ENCODE measurements at regions not wholly inside any gene's neighbourhood (a gene's known extent, or its start where the extent isn't known, plus 50 kb on each side); places are given as distances from the start of the nearest gene placed in this dataset.
"Not testable (repeated sequence)": the region's sequence is repeated elsewhere in the genome, so short reads cannot be mapped to it uniquely, and the experiment has no call there.

DNA sequence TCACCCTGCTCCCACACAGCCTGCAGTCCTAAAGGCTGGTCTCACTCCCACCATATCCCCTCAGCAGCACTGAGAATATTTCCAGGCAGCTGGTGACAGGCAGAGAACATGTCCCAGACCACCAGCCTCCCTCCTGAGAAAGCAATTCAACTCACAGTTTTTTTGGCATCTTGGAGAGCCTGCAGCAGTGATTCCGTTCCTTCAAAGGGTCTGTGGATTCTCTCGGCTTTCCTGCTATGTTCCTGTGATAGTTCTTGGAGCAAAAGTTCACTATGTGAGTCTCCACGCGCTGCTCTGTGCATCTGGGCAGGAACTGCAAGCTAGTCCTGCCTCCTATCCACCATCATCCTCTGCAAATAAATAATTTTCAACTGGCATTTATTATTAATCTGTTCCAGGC is 448.3 kb upstream of the HSF2 start:
- DNase-seq = no peak

DNA sequence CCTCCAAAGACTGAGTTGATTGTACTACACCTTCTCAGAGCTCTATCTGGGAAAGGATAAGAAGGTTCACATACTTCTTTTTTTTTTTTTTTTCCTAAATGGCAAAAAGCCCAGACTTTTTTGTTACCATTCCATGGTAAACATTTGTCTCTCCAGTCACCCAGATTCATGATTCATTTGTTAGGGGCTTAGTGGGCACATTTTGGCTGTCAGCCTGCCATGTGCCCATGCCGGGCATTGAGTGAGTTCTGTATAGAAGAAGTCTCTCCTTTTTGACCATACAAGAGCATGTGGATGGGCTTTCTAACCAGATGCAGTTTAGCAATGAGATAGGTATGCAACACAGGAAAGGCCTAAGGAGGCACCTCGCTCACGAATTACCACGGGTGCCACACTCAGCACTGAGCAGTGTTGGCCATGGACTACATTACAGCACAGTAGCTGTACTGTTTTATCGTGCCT is 447.5 kb upstream of the HSF2 start:
- DNase-seq = no peak

DNA sequence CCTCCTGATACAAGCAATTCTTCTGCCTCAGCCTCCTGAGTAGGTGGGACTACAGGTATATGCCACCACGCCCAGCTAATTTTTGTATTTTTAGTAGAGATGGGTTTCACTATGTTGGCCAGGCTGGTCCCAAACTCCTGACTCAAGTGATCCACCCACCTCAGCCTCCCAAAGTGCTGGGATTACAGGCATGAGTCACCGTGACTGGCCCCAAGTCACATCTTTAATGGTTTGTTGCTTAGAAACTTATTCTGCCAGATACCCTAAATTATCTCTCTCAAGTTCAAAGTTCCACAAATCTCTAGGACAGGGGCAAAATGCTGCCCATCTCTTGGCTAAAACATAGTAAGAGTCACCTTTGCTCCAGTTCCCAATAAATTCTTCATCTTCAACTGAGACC is 444.1 kb upstream of the HSF2 start:
- DNase-seq = not testable (repeated sequence)

DNA sequence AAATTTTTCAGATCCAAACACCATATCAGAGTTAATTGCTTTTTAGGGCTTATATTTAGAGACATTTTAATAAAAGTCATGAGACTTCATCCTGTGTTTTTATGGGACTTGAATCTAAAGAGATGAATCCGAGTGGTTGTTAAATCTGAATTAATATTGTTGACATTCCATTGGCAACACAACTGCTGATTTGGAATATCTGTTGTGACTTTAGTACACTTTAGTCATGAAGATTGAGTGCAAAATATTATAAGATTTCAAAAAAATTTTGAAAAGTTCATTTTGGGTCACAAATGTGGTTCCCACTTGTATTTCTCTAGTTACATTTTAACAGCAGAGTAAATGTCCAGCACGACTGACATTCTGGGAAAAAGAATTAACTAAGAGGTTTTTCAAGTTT is 442.7 kb upstream of the HSF2 start:
- no peak for DNase-seq

DNA sequence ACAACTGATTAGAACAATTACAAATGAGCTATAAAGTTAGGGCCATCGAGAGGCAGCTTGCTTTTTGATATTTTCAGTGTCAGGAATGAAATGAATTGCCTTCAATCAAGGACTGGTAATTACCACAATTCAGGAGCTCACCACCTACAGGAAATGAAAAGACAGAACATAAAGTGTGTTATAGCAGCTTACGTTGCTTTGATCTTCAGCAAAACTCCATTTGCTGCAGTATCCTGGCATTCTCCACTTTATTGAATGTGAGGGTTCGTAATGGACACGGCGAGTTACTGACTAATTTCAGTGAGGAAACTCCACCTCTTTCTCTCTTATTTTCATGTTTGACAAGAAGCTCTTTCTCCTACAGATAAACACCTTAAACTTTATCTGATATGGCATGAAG is 440.0 kb upstream of the HSF2 start:
- DNase-seq = no peak

DNA sequence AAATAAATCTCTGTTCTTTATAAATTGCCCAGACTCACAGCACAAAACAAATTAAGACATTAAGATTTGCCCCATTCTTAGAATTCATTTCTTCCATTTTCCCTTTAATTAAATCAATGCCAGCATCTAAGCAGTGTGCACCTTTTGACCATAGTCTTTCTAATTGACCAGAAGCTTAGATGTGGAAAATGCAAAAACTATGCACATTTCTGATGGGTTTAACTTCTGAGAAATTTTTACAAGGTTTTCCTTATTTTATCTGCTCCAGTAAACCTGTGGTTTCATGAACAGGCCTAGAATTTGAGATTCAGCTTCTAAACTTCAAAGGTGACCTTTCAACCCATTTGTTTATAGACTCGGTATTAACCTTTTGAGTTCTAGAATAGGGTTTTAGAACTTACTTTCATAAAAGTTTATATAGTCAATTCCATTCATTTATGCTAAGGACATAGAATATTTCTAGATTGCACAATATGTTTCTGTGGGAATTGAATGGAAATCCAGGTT is 437.8 kb upstream of the HSF2 start:
- no peak for DNase-seq

DNA sequence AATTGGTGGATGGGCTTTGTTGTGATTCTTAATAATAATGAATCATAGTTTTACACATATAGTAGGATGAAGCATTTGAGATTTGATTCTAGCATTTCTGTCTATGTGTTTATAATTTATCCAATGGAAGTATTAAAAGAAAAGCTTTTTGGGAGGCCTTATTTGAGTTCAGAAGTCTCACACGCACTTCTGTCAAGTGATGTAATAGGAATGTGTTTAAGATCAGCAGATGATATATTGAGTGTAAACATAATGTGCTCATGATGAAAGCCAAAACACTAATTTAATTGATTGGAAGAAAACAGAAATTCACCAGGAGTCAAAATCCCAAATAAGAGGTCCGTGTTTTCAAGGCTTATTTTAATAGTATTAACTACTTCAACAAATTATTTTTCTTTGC is 435.6 kb upstream of the HSF2 start:
- no peak for DNase-seq

DNA sequence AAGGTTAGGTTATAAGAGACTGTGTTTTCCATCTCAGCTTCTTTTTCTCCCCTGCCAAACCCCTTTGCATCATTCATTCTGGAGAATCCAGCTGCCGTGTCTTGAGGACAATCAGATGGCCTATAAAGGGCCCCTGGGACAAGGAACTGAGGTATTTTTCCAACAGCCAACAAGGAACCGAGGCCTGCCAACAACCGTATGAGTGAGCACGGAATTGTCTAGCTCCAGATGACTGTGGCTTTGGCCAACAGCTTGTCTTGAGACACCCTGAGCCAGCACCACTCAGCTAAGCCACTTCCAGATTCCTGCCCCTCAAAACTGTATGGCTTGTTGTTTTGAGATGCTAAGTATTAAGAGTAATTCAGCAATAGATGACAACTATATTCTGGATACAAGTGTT is 433.7 kb upstream of the HSF2 start:
- no peak for DNase-seq

DNA sequence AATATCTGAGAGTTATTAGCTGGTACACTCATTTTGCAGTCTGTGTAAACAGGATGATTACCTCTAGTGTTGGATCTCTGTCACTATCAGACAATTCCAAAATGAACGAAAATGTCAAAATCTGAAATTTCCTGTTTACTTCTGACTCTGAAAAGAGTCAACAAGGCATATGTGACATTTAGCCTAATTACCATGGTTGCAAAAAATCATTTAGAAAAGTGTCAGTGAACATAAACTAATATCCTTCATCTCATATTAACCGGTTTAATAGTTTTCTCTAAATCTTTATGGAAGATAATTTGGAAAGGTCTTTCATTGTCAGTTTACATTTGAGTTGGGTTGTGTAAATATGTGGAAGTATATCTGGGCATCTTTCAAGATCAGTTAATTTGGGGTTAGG is 431.8 kb upstream of the HSF2 start:
- DNase-seq = no peak

DNA sequence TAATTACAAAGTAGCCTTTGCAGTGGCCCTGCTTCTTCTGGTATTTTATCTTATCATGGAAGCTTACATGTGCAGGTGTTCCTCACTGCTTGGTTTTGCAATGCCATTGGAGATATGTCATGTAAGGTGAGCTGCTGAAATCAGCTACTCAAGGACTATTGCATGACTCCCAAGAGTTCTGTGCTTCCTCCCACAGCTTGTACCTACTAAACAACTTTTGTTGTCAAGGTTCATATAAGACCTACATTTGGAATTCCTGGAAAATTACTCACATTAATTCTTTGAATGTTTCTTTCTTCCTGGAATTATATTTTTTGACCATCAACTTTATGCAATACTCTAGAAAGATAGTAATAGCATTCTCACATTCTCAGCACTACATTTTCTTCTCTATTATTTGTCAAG is 427.5 kb upstream of the HSF2 start:
- DNase-seq = no peak

DNA sequence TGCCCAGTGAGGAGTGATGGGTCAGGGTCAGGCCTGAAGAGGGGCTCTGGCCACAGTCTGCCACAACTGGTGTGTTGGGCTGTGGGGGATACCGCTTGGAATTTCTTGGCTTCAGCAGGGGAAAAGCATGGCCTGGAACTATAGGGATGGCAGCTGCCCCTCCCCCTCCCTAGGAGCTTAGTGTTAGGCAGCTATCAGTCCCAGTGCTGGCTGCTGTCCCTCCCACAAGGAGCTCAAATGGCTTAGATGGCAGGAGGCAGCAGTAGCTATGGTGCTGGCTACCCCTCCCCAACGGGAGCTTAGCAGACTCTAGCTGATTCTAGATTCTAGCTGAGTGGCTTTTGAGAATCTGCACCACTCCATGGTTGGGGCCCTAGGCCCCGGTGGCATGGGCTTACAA is 414.5 kb upstream of the HSF2 start:
- no peak for DNase-seq

DNA sequence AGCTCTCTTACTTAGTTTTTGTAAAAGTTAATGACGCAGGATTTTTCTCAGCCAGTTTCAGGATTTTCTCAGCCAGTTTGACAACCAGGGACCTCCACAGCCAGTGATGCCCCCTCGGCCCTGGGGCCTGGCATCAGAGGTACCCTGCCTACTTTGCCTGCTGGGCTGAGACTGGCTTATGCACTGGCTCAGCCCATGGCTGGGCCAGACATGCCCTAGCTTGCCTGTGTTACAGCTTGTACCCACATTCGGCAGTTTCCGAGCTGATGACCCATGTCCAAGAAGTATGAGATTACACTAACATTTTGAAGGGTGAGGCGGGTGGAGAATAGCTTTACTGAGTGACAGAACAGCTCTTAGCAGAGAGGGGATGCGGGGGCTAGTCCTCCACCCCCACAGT is 406.1 kb upstream of the HSF2 start:
- DNase-seq = no peak

DNA sequence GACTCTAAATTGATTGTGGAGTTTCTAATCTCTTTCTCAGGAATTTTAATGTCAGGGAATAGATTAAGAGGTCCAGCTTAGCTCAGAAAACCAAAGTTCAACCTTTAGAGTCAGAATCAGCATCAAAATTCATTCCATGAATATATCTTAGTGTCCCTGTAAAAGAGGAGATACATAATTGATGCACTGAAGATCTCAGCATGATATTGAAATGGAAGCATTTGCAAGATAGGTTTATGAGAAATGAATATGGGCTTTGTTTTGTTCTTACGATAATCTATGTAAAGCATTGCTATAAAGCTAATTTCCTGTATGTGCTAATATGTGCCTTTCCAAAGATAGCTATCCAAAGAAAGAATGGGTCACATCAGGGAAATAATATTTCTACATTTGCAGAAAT is 404.5 kb upstream of the HSF2 start:
- DNase-seq = no peak

DNA sequence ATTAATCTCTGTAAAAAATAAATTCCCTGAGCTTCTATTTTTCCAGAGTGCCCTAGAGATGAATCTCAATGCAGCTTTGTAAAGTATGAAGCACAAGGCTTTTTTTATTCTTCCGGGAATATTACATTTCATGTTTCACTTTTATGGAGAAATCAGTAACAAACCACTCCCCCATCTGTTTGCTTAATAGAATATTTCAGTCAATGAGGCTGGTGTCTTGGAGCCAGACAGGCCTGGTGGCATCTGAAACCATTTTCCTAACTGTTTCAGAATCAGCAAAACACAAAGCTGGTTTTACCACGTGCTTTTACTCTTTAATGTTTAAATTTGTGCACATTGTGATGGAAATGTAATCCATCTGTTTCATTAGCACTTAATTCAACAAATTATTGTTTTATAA is 400.8 kb upstream of the HSF2 start:
- DNase-seq = no peak

DNA sequence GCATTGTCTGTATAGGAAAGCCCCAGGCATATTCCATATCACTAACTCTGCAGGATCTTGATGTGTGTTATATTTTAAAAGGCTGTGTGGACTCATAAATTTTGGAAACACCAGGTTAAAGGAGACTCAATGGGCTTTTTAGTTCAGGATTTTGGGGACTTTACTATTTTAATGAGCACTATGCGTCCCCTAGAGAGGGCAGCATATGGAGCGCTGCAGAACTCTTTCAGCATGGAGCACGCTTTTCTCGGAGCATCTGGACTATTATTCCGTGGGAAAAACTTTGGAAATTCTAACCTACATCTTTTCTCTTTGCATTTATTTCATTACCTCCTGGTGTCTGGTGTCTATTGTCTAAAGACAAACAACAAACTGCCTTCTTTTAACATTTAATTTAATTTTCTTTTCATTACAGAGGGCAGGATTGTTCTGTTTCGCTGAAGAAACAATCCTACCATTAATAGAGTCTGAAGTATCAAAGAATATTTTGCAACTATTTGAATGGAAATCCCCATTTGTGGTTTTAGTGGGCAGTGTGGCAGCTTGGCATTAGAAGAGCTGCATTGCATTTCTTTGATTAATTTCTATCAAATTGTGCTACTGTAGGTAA is 399.9 kb upstream of the HSF2 start:
- DNase-seq = no peak

DNA sequence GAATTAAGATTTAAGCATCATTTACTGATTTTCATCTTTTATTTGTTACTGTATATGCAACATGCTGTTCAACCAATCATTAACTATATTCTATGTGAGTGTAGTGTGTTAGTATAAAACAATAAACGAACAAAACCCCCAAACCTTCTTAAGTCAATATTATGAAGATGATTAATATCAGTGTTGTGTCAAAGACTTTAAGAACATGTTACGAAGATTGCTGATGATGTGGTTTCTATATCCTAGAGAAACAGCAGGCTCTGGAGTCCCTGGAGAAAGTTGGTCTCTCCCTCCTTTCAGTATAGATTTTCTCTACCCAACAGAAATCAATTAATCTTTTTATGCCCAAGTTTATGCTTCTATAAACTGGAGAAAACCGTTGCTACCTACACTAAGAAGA is 393.8 kb upstream of the HSF2 start:
- DNase-seq = no peak

DNA sequence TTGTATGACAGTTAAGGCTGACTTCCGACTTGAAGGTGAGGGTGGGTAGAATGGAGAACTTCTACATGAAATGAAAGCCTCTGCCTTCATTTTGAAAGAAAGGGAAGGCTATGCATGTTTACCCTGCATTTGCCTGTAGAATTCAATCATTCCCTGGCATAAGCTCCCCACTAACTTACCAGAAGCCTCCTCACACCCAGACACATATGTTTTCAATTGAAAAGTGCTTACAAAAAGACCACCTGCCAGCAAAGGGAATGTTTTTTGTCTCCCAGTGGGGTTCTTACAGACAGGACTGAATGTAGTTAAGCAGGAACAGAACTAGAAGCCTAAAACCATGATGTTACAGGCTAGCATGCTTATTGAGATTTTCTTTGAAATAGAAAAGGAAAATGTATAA is 392.1 kb upstream of the HSF2 start:
- DNase-seq = no peak

DNA sequence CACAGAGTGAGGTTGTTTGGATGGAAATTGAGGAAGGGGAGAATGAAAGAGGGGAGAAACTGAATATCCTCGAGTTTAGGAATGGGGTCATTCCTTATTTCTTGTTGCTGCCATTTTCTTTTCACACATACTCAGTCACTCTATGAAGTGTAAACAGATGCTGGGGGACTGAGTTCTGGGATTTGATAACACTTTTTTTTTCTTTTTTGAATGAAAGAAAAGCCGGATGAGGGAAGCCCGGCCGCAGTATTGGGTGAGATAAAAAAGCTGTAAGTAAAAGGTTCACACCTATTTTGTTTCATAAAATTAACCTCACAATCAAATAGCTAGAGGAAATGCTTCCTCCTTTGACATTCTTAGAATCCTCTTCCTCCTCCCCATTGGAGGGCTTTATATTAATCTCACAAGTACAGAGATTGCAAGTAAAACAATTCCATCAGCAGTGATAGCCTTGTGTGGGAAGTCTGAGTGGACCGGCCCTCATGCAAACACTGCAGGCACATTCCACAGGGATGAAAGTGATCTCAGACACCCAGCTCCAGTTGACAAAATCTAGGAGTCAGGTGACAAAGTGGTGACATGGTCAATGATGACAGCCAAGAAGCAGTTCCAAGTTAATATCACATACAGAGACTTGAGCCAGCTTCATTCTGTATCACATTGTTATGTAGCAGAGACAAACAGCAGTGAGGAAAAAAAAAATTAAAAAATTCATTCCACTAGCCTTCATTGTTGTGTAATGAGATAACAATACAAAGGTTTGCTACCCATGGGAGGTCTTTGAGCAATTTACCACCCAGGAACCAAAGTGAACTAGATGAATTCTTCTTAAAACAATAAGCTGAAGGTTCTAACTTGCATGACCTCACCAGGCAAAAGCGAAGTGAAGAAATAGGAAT is 391.1 kb upstream of the HSF2 start:
- no peak for DNase-seq

DNA sequence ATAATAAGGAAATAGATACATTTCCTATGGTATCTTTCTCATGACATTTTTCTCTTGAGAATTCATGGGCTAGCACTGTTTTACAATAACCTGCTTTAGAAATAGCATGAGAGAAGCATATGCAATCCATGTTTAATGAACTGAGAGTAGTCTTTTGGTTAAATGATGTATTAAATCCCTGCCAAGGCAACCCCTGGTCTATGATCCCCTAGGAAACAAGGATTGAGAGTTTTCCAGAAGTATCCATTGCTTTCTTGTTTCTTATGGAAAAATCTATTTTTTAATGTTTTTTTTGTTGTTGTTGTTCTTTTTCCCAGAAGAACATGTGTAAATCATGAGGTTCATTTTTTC is 390.5 kb upstream of the HSF2 start:
- no peak for DNase-seq

DNA sequence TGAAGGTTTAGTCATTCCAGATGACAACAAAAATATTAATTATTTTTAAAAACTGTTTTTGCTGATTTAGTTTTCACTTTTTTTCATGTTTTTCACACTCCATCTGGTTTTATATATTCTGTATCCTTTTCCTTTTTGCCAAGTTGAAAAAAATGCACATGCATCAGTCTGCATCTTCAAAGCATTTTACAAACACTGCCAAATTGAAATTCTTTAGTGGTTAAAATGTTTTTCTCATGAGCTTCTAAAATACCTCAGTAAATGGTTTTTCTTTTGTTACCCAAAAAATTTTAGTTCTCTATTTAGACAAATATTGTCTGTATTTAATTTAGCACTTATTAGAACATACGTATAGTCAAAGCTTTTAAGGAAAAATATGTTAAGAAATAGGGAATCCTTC is 386.9 kb upstream of the HSF2 start:
- DNase-seq = no peak

DNA sequence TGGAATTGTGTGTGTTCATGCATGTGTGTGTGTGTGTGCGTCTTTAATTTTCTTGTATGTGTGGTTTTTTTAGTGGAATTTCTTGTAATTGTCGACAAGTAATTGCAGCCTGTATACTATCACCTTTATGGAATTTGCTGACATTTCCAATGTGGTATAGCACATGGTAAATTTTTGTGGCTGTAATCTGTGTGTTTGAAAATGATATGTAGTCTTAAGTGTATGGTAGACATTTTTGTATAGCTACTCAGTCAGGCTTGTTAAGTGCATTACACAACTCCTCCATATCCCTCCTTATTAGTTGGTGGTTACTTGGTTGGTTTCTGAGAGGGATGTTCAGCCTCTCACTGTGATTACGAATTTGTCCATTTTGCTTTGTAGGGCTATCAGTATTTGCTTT is 384.5 kb upstream of the HSF2 start:
- no peak for DNase-seq

DNA sequence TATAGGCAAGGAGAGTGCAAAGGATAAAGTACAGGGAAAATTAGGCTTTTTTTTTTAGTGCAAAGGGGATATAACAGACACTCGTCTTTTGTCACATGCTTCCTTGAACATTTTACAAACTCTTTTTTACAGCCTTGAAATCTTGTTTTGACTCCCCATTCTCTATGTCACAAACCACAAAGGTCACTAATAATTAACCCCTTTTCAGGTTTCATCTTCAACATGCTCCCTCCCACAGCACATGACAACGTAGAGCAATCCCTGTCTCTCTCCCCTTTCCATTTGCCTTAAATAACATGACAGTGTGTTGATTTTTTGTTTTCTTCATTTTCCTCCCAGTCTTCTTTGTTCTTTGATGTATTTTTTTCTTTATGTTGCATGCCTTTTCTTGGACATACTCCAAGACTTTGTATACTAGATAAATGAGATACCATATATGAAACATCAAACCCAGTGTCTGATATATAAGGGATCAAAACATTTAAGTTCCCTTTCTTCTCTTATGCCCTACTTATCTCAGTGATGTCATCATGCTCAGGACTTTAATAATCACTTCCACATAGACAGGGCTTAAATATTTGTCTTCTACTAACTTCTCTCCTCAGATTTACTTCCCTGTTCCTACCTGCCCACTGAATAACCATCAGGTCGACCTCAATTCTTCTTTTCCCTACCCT is 378.7 kb upstream of the HSF2 start:
- DNase-seq = no peak

DNA sequence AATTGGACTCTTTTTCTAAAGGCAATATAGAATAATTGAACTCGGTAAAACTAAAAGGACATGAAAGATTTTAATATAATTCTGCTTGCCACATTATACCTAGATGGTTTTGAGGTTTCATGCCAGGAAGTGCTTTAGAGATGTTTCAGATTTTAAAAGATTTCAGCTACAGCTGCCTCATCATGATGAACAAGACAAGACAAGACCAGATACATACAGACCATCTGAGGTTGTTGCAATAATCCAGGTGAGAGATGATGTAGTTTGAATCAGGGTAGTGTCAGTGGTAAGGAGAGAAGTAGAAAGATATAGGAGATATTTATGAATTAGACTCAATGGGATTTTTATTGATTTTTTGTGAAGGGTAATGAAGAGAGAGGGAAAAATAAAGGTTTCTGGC is 374.3 kb upstream of the HSF2 start:
- DNase-seq = no peak
